Uterus (tissue), 2 donors: ENCODE measurements at regions not wholly inside any gene's neighbourhood (a gene's known extent, or its start where the extent isn't known, plus 50 kb on each side); places are given as distances from the start of the nearest gene placed in this dataset.

ENCODE experiments used
- POLR2A ChIP-seq, 2 donors: fragments of 450-650 bp; IDR thresholded peaks; one replicate each; pipeline ENCODE4 v1.6.1; 2016; ENCODE audit warnings: antibody characterized with exemption in 2 of 2, mild to moderate bottlenecking in 1 of 2, moderate library complexity in 1 of 2
- TF ChIP-seq, protein P1 (sequence below), 4 experiments: fragments of 200-600 bp in 2 of 4; fragments of 450-650 bp in 2 of 4; sonication (generic) in 2 of 4; IDR thresholded peaks; one replicate each; pipeline ENCODE4 v1.5.1; 2016 to 2019; ENCODE audit warnings: antibody characterized with exemption in 4 of 4, mild to moderate bottlenecking in 2 of 4, moderate library complexity in 1 of 4

DNA sequence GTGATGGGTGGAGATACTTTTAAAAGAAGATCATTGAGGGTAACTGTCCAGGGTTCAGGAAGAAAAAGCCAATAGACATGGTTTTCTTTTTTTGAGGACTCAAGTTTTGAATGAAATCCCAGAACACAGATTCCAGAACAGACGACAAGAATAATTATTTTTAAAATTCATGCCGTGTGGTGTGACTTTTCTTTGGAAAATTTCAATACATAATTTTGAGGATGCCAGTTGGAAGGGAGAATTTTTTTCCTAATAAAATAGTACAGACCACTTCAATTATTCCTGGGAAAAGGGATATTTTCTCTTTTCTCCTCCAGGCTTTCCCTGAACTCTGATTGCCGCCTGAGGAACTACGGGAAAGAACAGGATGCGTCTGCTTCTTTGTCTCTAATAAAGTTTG lies 951.4 kb downstream of the KCNMA1 start:
- TF ChIP-seq, protein P1, sequence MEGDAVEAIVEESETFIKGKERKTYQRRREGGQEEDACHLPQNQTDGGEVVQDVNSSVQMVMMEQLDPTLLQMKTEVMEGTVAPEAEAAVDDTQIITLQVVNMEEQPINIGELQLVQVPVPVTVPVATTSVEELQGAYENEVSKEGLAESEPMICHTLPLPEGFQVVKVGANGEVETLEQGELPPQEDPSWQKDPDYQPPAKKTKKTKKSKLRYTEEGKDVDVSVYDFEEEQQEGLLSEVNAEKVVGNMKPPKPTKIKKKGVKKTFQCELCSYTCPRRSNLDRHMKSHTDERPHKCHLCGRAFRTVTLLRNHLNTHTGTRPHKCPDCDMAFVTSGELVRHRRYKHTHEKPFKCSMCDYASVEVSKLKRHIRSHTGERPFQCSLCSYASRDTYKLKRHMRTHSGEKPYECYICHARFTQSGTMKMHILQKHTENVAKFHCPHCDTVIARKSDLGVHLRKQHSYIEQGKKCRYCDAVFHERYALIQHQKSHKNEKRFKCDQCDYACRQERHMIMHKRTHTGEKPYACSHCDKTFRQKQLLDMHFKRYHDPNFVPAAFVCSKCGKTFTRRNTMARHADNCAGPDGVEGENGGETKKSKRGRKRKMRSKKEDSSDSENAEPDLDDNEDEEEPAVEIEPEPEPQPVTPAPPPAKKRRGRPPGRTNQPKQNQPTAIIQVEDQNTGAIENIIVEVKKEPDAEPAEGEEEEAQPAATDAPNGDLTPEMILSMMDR (IDR thresholded peaks at IDR 0.05): no peak
- TF ChIP-seq POLR2A (IDR thresholded peaks at IDR 0.05): no peak
